Neural cell (in vitro differentiated cells): ENCODE measurements at regions not wholly inside any gene's neighbourhood (a gene's known extent, or its start where the extent isn't known, plus 50 kb on each side); places are given as distances from the start of the nearest gene placed in this dataset.

Source experiments
- H2AFZ ChIP-seq: fragments of 200-600, 300-800 bp; sonication (generic), shearing (Covaris generic); 2 replicates; pipeline ENCODE4 v1.6.0; 2014; ENCODE audit warnings: low read depth, mild to moderate bottlenecking, antibody characterized with exemption, low read length, moderate library complexity
- H3F3A ChIP-seq: fragments of 200-600 bp; shearing (Covaris generic); 2 replicates; pipeline ENCODE4 v1.6.1; 2016; ENCODE audit warnings: mild to moderate bottlenecking, moderate library complexity, mixed read lengths, antibody characterized with exemption, low read length; ENCODE audit not compliant: insufficient read depth, poor library complexity, severe bottlenecking
- H3K27ac ChIP-seq: fragments of 200-600, 300-800 bp; sonication (generic), shearing (Covaris generic); 2 replicates; pipeline ENCODE4 v1.5.1; 2014; ENCODE audit warnings: mild to moderate bottlenecking, low read length, moderate library complexity
- H3K27me3 ChIP-seq: fragments of 300-800, 200-600 bp; sonication (generic), shearing (Covaris generic); 2 replicates; pipeline ENCODE4 v1.6.0; 2014; ENCODE audit warnings: mild to moderate bottlenecking, low read depth, low read length, moderate library complexity; ENCODE audit not compliant: insufficient read depth
- H3K36me3 ChIP-seq: fragments of 300-800, 200-600 bp; sonication (generic), shearing (Covaris generic); 2 replicates; pipeline ENCODE4 v1.5.1; 2014; ENCODE audit warnings: mild to moderate bottlenecking, antibody characterized with exemption, low read length, moderate library complexity; ENCODE audit not compliant: insufficient read depth
- H3K4me2 ChIP-seq: fragments of 300-800, 200-600 bp; sonication (generic), shearing (Covaris generic); 2 replicates; pipeline ENCODE4 v1.6.0; 2014; ENCODE audit warnings: mild to moderate bottlenecking, low read length
- H3K4me3 ChIP-seq: fragments of 300-800, 200-600 bp; sonication (generic), shearing (Covaris generic); 2 replicates; pipeline ENCODE4 v1.5.1; 2014; ENCODE audit warnings: mild to moderate bottlenecking, low read length, moderate library complexity
- H3K79me2 ChIP-seq: fragments of 200-600 bp; shearing (Covaris generic); replicated peaks from 2 replicates; pipeline ENCODE4 v1.6.0; 2014; ENCODE audit warnings: mild to moderate bottlenecking, low read length, moderate library complexity; ENCODE audit not compliant: insufficient read depth
- H3K9ac ChIP-seq: fragments of 300-800, 200-600 bp; sonication (generic), shearing (Covaris generic); 2 replicates; pipeline ENCODE4 v1.6.1; 2016; ENCODE audit warnings: mild to moderate bottlenecking, low read length, mixed read lengths
- H3K9me2 ChIP-seq: fragments of 200-600 bp; shearing (Covaris generic); 2 replicates; pipeline ENCODE4 v1.6.1; 2016; ENCODE audit warnings: mild to moderate bottlenecking, low read length, mixed read lengths; ENCODE audit not compliant: insufficient read depth
- H3K9me3 ChIP-seq: fragments of 200-600, 300-800 bp; sonication (generic), shearing (Covaris generic); 2 replicates; pipeline ENCODE4 v1.6.1; 2016; ENCODE audit warnings: mild to moderate bottlenecking, mixed run types, low read length, moderate library complexity, mixed read lengths
- H4K20me1 ChIP-seq: fragments of 200-600 bp; shearing (Covaris generic); 2 replicates; pipeline ENCODE4 v1.6.1; 2016; ENCODE audit warnings: mild to moderate bottlenecking, mixed run types; ENCODE audit not compliant: insufficient read depth
- CTCF ChIP-seq: fragments of 450-650 bp; IDR thresholded peaks from 2 replicates; pipeline ENCODE4 v1.5.1; 2014; ENCODE audit warnings: antibody characterized with exemption, mild to moderate bottlenecking, moderate library complexity; ENCODE audit not compliant: poor library complexity, severe bottlenecking
- EP300 ChIP-seq: fragments of 450-650 bp; conservative IDR thresholded peaks from 2 replicates; pipeline ENCODE4 v1.6.1; 2014; ENCODE audit warnings: antibody characterized with exemption, mild to moderate bottlenecking, moderate library complexity; ENCODE audit not compliant: poor library complexity, severe bottlenecking
- EZH2 ChIP-seq: fragments of 200-600, 300-800 bp; shearing (Covaris generic), sonication (generic); IDR thresholded peaks from 2 replicates; pipeline ENCODE4 v1.6.1; 2014; ENCODE audit warnings: antibody characterized with exemption, low read length, borderline replicate concordance, mild to moderate bottlenecking; ENCODE audit not compliant: insufficient read depth, poor library complexity, severe bottlenecking
- MXI1 ChIP-seq: fragments of 450-650 bp; conservative IDR thresholded peaks from 2 replicates; pipeline ENCODE4 v1.6.1; 2014; ENCODE audit warnings: antibody characterized with exemption, mild to moderate bottlenecking; ENCODE audit not compliant: poor library complexity, severe bottlenecking
- POLR2AphosphoS5 ChIP-seq: IDR thresholded peaks from 2 replicates; pipeline ENCODE4 v1.6.1; 2012
- RAD21 ChIP-seq: fragments of 450-650 bp; conservative IDR thresholded peaks from 2 replicates; pipeline ENCODE4 v1.6.1; 2014; ENCODE audit warnings: antibody characterized with exemption, mild to moderate bottlenecking, moderate library complexity
- SMC3 ChIP-seq: fragments of 450-650 bp; conservative IDR thresholded peaks from 2 replicates; pipeline ENCODE4 v1.6.1; 2014; ENCODE audit warnings: antibody characterized with exemption, mild to moderate bottlenecking, moderate library complexity; ENCODE audit not compliant: poor library complexity
- TAF1 ChIP-seq: IDR thresholded peaks from 2 replicates; pipeline ENCODE4 v1.6.1; 2012; ENCODE audit warnings: low read depth
- TF ChIP-seq, protein P1 (sequence below): IDR thresholded peaks from 2 replicates; pipeline ENCODE4 v1.6.1; 2012; ENCODE audit warnings: borderline replicate concordance

DNA sequence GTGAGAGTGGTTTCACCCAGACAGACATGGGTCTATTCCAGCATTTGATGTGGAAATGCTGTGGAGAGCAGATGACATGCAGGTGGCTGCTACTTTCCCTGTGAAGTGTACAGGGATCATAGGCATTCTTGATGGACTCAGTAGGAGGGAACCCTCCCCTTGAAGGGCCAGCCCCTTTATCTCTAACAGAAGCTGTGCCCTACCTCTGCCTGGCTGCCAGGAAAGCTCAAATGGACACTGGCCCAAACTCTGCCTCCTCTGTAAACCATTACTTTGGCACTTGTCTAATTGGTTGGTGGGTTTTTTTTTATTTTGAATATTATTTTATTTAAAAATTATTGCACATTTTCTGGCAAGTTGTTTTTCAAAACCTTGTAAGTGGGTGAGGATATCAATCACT is 106.7 kb upstream of the GGTLC1 start:
- H3K9ac ChIP-seq: no peak overlapping the region
- H4K20me1 ChIP-seq: no peaks in the 10 kb centered on the region
- H3K4me3 ChIP-seq: no peak overlapping the region
- H3K27ac ChIP-seq: no peak overlapping the region
- H3K9me3 ChIP-seq: no peaks in the 10 kb centered on the region
- no peak overlapping the region for H3K4me2 ChIP-seq
- no peaks in the 10 kb centered on the region for H3K36me3 ChIP-seq
- no peaks in the 10 kb centered on the region for H3K79me2 ChIP-seq
- no peak overlapping the region for H2AFZ ChIP-seq
- no peaks in the 10 kb centered on the region for H3K9me2 ChIP-seq
- no peaks in the 10 kb centered on the region for H3F3A ChIP-seq
- no peaks in the 10 kb centered on the region for H3K27me3 ChIP-seq
- TF ChIP-seq SMC3: no peak
- no peak for TF ChIP-seq POLR2AphosphoS5
- no peak for TF ChIP-seq TAF1
- TF ChIP-seq, protein P1, sequence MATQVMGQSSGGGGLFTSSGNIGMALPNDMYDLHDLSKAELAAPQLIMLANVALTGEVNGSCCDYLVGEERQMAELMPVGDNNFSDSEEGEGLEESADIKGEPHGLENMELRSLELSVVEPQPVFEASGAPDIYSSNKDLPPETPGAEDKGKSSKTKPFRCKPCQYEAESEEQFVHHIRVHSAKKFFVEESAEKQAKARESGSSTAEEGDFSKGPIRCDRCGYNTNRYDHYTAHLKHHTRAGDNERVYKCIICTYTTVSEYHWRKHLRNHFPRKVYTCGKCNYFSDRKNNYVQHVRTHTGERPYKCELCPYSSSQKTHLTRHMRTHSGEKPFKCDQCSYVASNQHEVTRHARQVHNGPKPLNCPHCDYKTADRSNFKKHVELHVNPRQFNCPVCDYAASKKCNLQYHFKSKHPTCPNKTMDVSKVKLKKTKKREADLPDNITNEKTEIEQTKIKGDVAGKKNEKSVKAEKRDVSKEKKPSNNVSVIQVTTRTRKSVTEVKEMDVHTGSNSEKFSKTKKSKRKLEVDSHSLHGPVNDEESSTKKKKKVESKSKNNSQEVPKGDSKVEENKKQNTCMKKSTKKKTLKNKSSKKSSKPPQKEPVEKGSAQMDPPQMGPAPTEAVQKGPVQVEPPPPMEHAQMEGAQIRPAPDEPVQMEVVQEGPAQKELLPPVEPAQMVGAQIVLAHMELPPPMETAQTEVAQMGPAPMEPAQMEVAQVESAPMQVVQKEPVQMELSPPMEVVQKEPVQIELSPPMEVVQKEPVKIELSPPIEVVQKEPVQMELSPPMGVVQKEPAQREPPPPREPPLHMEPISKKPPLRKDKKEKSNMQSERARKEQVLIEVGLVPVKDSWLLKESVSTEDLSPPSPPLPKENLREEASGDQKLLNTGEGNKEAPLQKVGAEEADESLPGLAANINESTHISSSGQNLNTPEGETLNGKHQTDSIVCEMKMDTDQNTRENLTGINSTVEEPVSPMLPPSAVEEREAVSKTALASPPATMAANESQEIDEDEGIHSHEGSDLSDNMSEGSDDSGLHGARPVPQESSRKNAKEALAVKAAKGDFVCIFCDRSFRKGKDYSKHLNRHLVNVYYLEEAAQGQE: no peak
- TF ChIP-seq EZH2: no peak
- TF ChIP-seq EP300: no peak
- no peak for TF ChIP-seq RAD21
- no peak for TF ChIP-seq MXI1
- no peak for TF ChIP-seq CTCF

- Histone ChIP-seq H4K20me1 (no peaks in the 10 kb centered on the region), H3K27me3 (no peaks in the 10 kb centered on the region), H3K9me2 (no peaks in the 10 kb centered on the region), H3K4me2 (no peak overlapping the region), H3K4me3 (no peak overlapping the region), H3F3A (no peaks in the 10 kb centered on the region), H3K9ac (no peak overlapping the region), H3K36me3 (no peaks in the 10 kb centered on the region), H2AFZ (no peak overlapping the region), H3K27ac (no peak overlapping the region), H3K9me3 (no peaks in the 10 kb centered on the region), H3K79me2 (no peaks in the 10 kb centered on the region)
- TF ChIP-seq EZH2 (no peak), TAF1 (no peak), CTCF (no peak), SMC3 (no peak), POLR2AphosphoS5 (no peak), RAD21 (no peak), MXI1 (no peak), EP300 (no peak)
- TF ChIP-seq, protein P1: no peak
These were observed 101.0 kb upstream of the GGTLC1 start for GRCh38 chr20:24089576-24089975.
